GM12878 (cell line): ENCODE measurements at regions not wholly inside any gene's neighbourhood (a gene's known extent, or its start where the extent isn't known, plus 50 kb on each side); places are given as distances from the start of the nearest gene placed in this dataset.
"Not testable (repeated sequence)": the region's sequence is repeated elsewhere in the genome, so short reads cannot be mapped to it uniquely, and the experiment has no call there.

ENCODE experiments used
- ATAC-seq: fragments of 200-7000 bp; cut with Tn5 transposase; 3 replicates; pipeline ENCODE4 v1.9.1; 2020; ENCODE audit warnings: mild to moderate bottlenecking, moderate library complexity
- BruUV-seq: library from RNA; stranded (reverse); fragments of 400-500 nt; replicated peaks from 2 replicates; lab custom pipeline; 2021; lab: Mats Ljungman, UMichigan
- CTCF ChIA-PET: fragments of 300-600 bp; sonication (Branson Sonifier 250); formaldehyde crosslinking; extraction: SDS; loops from one replicate; lab custom pipeline; 2021; ENCODE audit warnings: inconsistent platforms; lab: Yijun Ruan, JAX
- POLR2A ChIA-PET: fragments of 350-600 bp; formaldehyde crosslinking; extraction: SDS; loops from one replicate; lab custom pipeline; 2021; ENCODE audit warnings: inconsistent platforms; lab: Charles Lee
- RAD21 ChIA-PET: fragments of 300-600 bp; sonication (Branson Sonifier 250); formaldehyde crosslinking; loops from one replicate; lab custom pipeline; 2023; ENCODE audit warnings: antibody characterized with exemption; ENCODE audit not compliant: unreplicated experiment; lab: Charles Lee
- SMC1A ChIA-PET: fragments of 300-600 bp; sonication (Branson Sonifier 250); formaldehyde crosslinking; loops from one replicate; lab custom pipeline; 2023; ENCODE audit not compliant: unreplicated experiment, uncharacterized antibody; lab: Charles Lee
- DNase-seq: peaks from one replicate; pipeline ENCODE4 v3.0.0-alpha.2; 2011; ENCODE audit warnings: low read depth, low spot score
- FAIRE-seq: peaks from 3 replicates; lab custom pipeline; 2011; peaks lifted over from hg19 to GRCh38; lab: Jason Lieb, UNC
- H2AFZ ChIP-seq: 2 replicates; pipeline ENCODE4 v1.6.0; 2011; ENCODE audit warnings: low read depth, low read length, control low read depth; ENCODE audit not compliant: control insufficient read depth
- H3K27ac ChIP-seq: 2 replicates; pipeline ENCODE4 v1.5.1; 2011; ENCODE audit warnings: control low read depth; ENCODE audit not compliant: control insufficient read depth, insufficient read depth
- H3K27me3 ChIP-seq, 2 experiments: replicated peaks in 1 of 2; 2 replicates each; pipeline versions ENCODE4 v1.6.0 to v1.6.1; 2011; ENCODE audit warnings: low read length in 1 of 2; ENCODE audit not compliant: control insufficient read depth in 2 of 2, insufficient read depth in 2 of 2
- H3K36me3 ChIP-seq, 2 experiments: 2 replicates each; pipeline ENCODE4 v1.5.1; 2011; ENCODE audit warnings: low read length in 1 of 2; ENCODE audit not compliant: control insufficient read depth in 2 of 2, insufficient read depth in 2 of 2
- H3K4me1 ChIP-seq: 2 replicates; pipeline ENCODE4 v1.6.1; 2011; ENCODE audit warnings: mild to moderate bottlenecking, low read length, moderate library complexity, mixed read lengths; ENCODE audit not compliant: control insufficient read depth, insufficient read depth
- H3K4me2 ChIP-seq: 2 replicates; pipeline ENCODE4 v1.6.0; 2011; ENCODE audit warnings: control low read depth; ENCODE audit not compliant: control insufficient read depth, insufficient read depth
- H3K4me3 ChIP-seq: fragments of 200-600 bp; sonication (generic); 2 replicates; pipeline ENCODE4 v1.5.1; 2016
- H3K79me2 ChIP-seq: 2 replicates; pipeline ENCODE4 v1.6.0; 2011; ENCODE audit warnings: low read length; ENCODE audit not compliant: control insufficient read depth, insufficient read depth
- H3K9ac ChIP-seq: 2 replicates; pipeline ENCODE4 v1.8.0; 2011; ENCODE audit warnings: low read length, control low read depth, mixed read lengths; ENCODE audit not compliant: control insufficient read depth, insufficient read depth
- H3K9me3 ChIP-seq: replicated peaks from 3 replicates; pipeline ENCODE4 v1.5.1; 2011; ENCODE audit warnings: mild to moderate bottlenecking, low read length; ENCODE audit not compliant: control insufficient read depth, insufficient read depth
- H4K20me1 ChIP-seq: 2 replicates; pipeline ENCODE4 v1.6.0; 2011; ENCODE audit not compliant: control insufficient read depth, insufficient read depth
- NFIC ChIP-seq: IDR thresholded peaks from 2 replicates; pipeline ENCODE4 v1.6.1; 2012; ENCODE audit warnings: low read depth, mild to moderate bottlenecking, inconsistent platforms, low read length, moderate library complexity
- NRF1 ChIP-seq: conservative IDR thresholded peaks from 2 replicates; pipeline ENCODE4 v1.6.1; 2011; ENCODE audit warnings: mild to moderate bottlenecking, low read depth, low read length, improper control_type of control experiment
- RUNX3 ChIP-seq: IDR thresholded peaks from 2 replicates; pipeline ENCODE4 v1.6.1; 2012; ENCODE audit warnings: low read length, inconsistent platforms
- YBX1 ChIP-seq: fragments of 450-650 bp; IDR thresholded peaks from 2 replicates; pipeline ENCODE4 v1.6.1; 2016; ENCODE audit warnings: antibody characterized with exemption
- ZSCAN29 ChIP-seq: fragments of 450-650 bp; IDR thresholded peaks from 2 replicates; pipeline ENCODE4 v1.6.1; 2017; ENCODE audit warnings: mild to moderate bottlenecking, moderate library complexity
- WGBS: methylation state at CpG from one replicate; pipeline ENCODE4 v1.1.6; 2016; ENCODE audit warnings: low lambda C conversion rate; ENCODE audit not compliant: insufficient replicate concordance, insufficient coverage; ENCODE audit errors: missing lambda C conversion rate; 5-methylcytosine and 5-hydroxymethylcytosine counted together
- in situ Hi-C: fragments of 300-500 bp; cut with MboI; formaldehyde crosslinking; loops from 9 replicates; pipeline ENCODE4 v1.14.3; 2018; ENCODE audit warnings: mixed read lengths
- intact Hi-C: fragments of 100-400 bp; cut with micrococcal nuclease; formaldehyde crosslinking; loops from one replicate; pipeline ENCODE4 v1.14.2; 2022; ENCODE audit not compliant: unreplicated experiment
- TF ChIP-seq, protein P1 (sequence below): IDR thresholded peaks from 2 replicates; pipeline ENCODE4 v1.6.1; 2012; ENCODE audit warnings: improper control_type of control experiment, low read depth, low read length; ENCODE audit not compliant: insufficient replicate concordance

DNA sequence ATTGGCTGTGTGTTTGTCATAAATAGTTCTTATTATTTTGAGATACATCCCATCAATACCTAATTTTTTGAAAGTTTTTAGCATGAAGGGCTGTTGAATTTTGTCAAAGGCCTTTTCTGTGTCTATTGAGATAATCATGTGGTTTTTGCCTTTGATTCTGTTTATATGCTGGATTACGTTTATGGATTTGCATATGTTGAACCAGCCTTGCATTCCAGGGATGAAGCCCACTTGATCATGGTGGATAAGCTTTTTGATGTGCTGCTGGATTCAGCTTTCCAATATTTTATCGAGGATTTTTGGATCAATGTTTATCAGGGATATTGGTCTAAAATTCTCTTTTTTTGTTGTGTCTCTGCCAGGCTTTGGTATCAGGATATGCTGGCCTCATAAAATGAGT lies 82.4 kb upstream of the B3GAT1 start:
- H3K9ac ChIP-seq, intact Hi-C loops, H3K27ac ChIP-seq, FAIRE-seq, H3K4me1 ChIP-seq, H3K79me2 ChIP-seq, BruUV-seq, RAD21 ChIA-PET, DNase-seq, POLR2A ChIA-PET, H3K27me3 ChIP-seq, H3K36me3 ChIP-seq, H3K4me3 ChIP-seq, SMC1A ChIA-PET, H2AFZ ChIP-seq, H3K9me3 ChIP-seq, H3K4me2 ChIP-seq, H4K20me1 ChIP-seq, CTCF ChIA-PET, in situ Hi-C loops, ATAC-seq: not testable (repeated sequence)
- 0% methylated on average over 2 of the region's 2 CpGs for WGBS

DNA sequence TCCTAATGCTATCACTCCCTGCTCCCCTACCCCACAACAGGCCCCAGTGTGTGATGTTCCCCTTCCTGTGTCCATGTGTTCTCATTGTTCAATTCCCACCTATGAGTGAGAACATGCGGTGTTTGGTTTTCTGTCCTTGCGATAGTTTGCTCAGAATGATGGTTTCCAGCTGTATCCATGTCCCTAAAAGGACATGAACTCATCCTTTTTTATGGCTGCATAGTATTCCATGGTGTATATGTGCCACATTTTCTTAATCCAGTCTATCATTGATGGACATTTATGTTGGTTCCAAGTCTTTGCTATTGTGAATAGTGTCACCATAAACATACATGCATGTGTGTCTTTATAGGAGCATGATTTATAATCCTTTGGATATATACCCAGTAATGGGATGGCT lies 80.4 kb upstream of the B3GAT1 start:
- POLR2A ChIA-PET, intact Hi-C loops, H2AFZ ChIP-seq, ATAC-seq, H4K20me1 ChIP-seq, SMC1A ChIA-PET, CTCF ChIA-PET, H3K79me2 ChIP-seq, H3K9me3 ChIP-seq, H3K9ac ChIP-seq, H3K27me3 ChIP-seq, RAD21 ChIA-PET, H3K27ac ChIP-seq, in situ Hi-C loops, H3K4me3 ChIP-seq, BruUV-seq, H3K4me2 ChIP-seq, H3K4me1 ChIP-seq, H3K36me3 ChIP-seq, DNase-seq, FAIRE-seq: not testable (repeated sequence)
- 49% methylated on average over 2 of the region's 2 CpGs for WGBS

DNA sequence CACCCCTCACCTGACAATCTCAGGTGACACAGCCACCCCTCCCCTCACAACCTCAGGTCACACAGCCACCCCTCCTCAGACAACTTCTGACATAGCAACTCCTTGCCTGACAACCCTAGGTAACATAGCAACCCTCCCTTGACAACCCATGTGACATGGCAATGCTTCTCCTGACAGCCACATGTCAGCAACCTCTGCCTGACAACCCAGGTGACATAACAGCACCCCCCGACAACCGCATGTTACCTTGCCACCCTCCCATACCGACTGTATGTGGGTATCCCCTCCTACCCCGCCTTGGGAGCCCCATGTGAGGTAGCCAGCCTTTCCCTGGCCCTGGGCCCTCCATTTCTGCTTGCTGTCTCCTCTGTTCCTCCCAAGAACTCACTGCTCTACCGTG lies 77.7 kb upstream of the B3GAT1 start:
- ATAC-seq (no peak), FAIRE-seq (no peak), DNase-seq (no peak)
- no TSS peak for BruUV-seq
- H3K27me3 ChIP-seq: no peaks in the 10 kb centered on the region; a peak in 1 of 4 replicates
- RAD21 ChIA-PET: no interaction called here
- in situ Hi-C loops (no loop called here), intact Hi-C loops (no loop called here)
- no peaks in the 10 kb centered on the region for H3K4me1 ChIP-seq
- POLR2A ChIA-PET: no interaction called here
- H3K27ac ChIP-seq: no peak overlapping the region
- SMC1A ChIA-PET: no interaction called here
- no peak overlapping the region for H3K4me3 ChIP-seq
- H2AFZ ChIP-seq: no peak overlapping the region
- no peaks in the 10 kb centered on the region for H3K36me3 ChIP-seq
- H3K79me2 ChIP-seq: no peaks in the 10 kb centered on the region
- no peak overlapping the region for H3K9ac ChIP-seq
- no peaks in the 10 kb centered on the region for H4K20me1 ChIP-seq
- WGBS: 41% methylated on average over 5 of the region's 5 CpGs
- no peaks in the 10 kb centered on the region for H3K9me3 ChIP-seq
- H3K4me2 ChIP-seq: no peak overlapping the region
- CTCF ChIA-PET: no interaction called here
- TF ChIP-seq NRF1 (no peak), ZSCAN29 (no peak), RUNX3 (no peak), YBX1 (no peak), NFIC (no peak)
- TF ChIP-seq, protein P1, sequence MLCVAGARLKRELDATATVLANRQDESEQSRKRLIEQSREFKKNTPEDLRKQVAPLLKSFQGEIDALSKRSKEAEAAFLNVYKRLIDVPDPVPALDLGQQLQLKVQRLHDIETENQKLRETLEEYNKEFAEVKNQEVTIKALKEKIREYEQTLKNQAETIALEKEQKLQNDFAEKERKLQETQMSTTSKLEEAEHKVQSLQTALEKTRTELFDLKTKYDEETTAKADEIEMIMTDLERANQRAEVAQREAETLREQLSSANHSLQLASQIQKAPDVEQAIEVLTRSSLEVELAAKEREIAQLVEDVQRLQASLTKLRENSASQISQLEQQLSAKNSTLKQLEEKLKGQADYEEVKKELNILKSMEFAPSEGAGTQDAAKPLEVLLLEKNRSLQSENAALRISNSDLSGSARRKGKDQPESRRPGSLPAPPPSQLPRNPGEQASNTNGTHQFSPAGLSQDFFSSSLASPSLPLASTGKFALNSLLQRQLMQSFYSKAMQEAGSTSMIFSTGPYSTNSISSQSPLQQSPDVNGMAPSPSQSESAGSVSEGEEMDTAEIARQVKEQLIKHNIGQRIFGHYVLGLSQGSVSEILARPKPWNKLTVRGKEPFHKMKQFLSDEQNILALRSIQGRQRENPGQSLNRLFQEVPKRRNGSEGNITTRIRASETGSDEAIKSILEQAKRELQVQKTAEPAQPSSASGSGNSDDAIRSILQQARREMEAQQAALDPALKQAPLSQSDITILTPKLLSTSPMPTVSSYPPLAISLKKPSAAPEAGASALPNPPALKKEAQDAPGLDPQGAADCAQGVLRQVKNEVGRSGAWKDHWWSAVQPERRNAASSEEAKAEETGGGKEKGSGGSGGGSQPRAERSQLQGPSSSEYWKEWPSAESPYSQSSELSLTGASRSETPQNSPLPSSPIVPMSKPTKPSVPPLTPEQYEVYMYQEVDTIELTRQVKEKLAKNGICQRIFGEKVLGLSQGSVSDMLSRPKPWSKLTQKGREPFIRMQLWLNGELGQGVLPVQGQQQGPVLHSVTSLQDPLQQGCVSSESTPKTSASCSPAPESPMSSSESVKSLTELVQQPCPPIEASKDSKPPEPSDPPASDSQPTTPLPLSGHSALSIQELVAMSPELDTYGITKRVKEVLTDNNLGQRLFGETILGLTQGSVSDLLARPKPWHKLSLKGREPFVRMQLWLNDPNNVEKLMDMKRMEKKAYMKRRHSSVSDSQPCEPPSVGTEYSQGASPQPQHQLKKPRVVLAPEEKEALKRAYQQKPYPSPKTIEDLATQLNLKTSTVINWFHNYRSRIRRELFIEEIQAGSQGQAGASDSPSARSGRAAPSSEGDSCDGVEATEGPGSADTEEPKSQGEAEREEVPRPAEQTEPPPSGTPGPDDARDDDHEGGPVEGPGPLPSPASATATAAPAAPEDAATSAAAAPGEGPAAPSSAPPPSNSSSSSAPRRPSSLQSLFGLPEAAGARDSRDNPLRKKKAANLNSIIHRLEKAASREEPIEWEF: no peak
